Adrenal gland (tissue), 9 donors: ENCODE measurements at regions not wholly inside any gene's neighbourhood (a gene's known extent, or its start where the extent isn't known, plus 50 kb on each side); places are given as distances from the start of the nearest gene placed in this dataset.

Experiments used
- DNase-seq, 7 donors: peaks; one replicate each; pipeline ENCODE4 v3.0.0-alpha.2; 2019 to 2020
- H3K27ac ChIP-seq, 5 donors: fragments of 200-600 bp; sonication (generic) in 4 of 5; 1 replicate in 3 of 5; 2 replicates in 2 of 5; pipeline versions ENCODE4 v1.5.1 to v1.8.0; 2016 to 2020; ENCODE audit warnings: mild to moderate bottlenecking in 1 of 5
- H3K27me3 ChIP-seq: fragments of 200-600 bp; 2 replicates; pipeline ENCODE4 v1.8.0; 2021
- H3K36me3 ChIP-seq, 2 donors: fragments of 200-600 bp; replicated peaks in 1 of 2; 1 replicate in 1 of 2; 2 replicates in 1 of 2; pipeline versions ENCODE4 v1.5.1 to v1.8.0; 2018 to 2022
- H3K4me1 ChIP-seq, 2 donors: fragments of 200-600 bp; replicated peaks in 1 of 2; 1 replicate in 1 of 2; 2 replicates in 1 of 2; pipeline versions ENCODE4 v1.5.1 to v1.8.0; 2018 to 2021
- H3K4me3 ChIP-seq, 4 donors: fragments of 200-600 bp; sonication (generic) in 3 of 4; one replicate each; pipeline ENCODE4 v1.5.1; 2016 to 2018
- H3K9me3 ChIP-seq, 3 donors: fragments of 200-600 bp; sonication (generic) in 1 of 3; replicated peaks in 1 of 3; 1 replicate in 2 of 3; 2 replicates in 1 of 3; pipeline versions ENCODE4 v1.5.1 to v1.8.0; 2016 to 2021
- CTCF ChIP-seq, 6 experiments: fragments of 450-650 bp in 4 of 6; fragments of 200-600 bp in 2 of 6; sonication (generic) in 1 of 6; IDR thresholded peaks; 1 replicate in 5 of 6; 2 replicates in 1 of 6; pipeline versions ENCODE4 v1.5.1 to v1.8.0; 2016 to 2021; ENCODE audit warnings: antibody characterized with exemption in 6 of 6, mild to moderate bottlenecking in 2 of 6, moderate library complexity in 1 of 6
- POLR2A ChIP-seq, 2 donors: fragments of 450-650 bp; IDR thresholded peaks; one replicate each; pipeline ENCODE4 v1.6.1; 2017; ENCODE audit warnings: antibody characterized with exemption in 2 of 2, mild to moderate bottlenecking in 2 of 2, moderate library complexity in 1 of 2
- WGBS, 4 donors: extraction: QIAGEN DNeasy Blood & Tissue Kit in 2 of 4; methylation state at CpG; one replicate each; pipeline versions ENCODE4 v1.1.5 to v1.1.7; 2013 to 2017; 5-methylcytosine and 5-hydroxymethylcytosine counted together
- intact Hi-C, 2 donors: fragments of 100-400 bp; cut with DNase I; formaldehyde crosslinking; loops; one replicate each; pipeline versions ENCODE4 v1.14.1 to v1.15.0; 2022 to 2023
- donor health status: healthy with polysubstance abuse.
- donor health status: Bipolar disorder and iron deficiency.
- donor health status: DM: yes; HTN: yes; CAD: no.
- donor health status: DM: no; HTN: no; CAD: no.
- donor health status: DM: no; HTN: no; CAD: no.

DNA sequence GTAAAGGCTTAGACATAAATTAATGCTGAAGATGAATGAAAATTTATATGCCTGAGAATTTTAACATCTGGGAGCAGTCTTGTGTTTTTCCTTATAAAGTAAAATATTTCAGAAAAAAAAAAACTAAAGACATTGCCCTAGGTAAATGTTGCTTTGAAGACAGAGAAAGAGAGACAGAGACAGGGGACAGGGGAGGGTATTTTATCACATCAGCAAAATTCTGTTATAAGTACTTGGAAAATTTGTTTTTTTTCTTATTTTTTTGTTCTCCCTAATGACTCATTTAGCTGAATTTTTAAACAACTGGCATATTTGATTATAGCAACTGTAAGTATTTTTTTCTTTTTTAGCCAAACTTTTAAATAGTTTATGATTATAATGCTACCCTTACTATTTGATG is 1540.6 kb upstream of the GBE1 start:
- Histone ChIP-seq H3K9me3 (no peaks in the 10 kb centered on the region), H3K27ac (no peak overlapping the region), H3K36me3 (no peaks in the 10 kb centered on the region), H3K27me3 (no peaks in the 10 kb centered on the region), H3K4me1 (no peaks in the 10 kb centered on the region), H3K4me3 (no peak overlapping the region)
- DNase-seq: no peak
- TF ChIP-seq POLR2A (IDR thresholded peaks at IDR 0.05) (no peak), CTCF (IDR thresholded peaks at IDR 0.05) (no peak)
- intact Hi-C loops: no loop called here

DNA sequence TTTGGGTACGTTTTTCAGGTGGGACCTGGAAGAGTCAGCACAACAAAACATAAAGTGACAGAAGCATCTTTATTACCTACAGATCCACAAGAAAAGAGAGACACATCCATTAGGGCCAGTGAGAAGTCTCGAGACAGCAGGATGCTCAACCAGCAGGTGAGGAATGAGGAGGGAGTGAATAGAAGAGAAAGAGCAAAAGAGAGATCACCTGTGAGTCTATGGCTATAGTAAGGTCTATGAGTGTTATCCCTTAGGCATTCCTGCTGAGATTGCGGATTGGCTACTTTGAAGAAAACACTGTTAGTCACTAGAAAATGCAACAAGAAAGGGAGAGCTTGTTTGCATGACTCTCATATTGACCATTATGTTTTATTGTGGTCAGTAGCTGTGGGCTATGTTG is 1556.2 kb upstream of the GBE1 start:
- no peak for TF ChIP-seq POLR2A (IDR thresholded peaks at IDR 0.05)
- TF ChIP-seq CTCF (IDR thresholded peaks at IDR 0.05): no peak
- no peak for DNase-seq
- no peaks in the 10 kb centered on the region for H3K36me3 ChIP-seq
- H3K4me3 ChIP-seq: no peak overlapping the region
- 58 to 70% (median 65%) methylated on average over 3 of the region's 3 CpGs for WGBS, 4 donors
- H3K4me1 ChIP-seq: no peaks in the 10 kb centered on the region
- H3K27me3 ChIP-seq: no peaks in the 10 kb centered on the region
- intact Hi-C loops: no loop called here
- no peak overlapping the region for H3K27ac ChIP-seq
- no peaks in the 10 kb centered on the region for H3K9me3 ChIP-seq

DNA sequence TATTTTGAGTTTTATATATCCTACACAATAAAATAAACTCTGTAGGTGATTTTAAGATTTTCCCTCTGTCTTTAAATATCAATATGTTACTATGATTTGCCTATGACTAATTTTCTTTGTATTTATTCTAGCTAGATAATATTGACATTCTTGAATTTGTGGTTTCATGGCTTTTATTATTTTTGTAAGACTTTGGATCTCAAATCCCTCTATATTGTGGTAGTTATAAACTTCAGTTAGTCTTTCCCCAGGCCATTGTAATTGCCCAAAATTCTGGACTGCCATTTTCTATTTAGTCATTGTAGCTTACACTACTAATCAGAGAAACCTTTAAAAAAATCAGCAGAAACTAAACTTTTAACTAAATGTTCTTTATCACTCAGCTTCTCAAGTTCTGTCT is 1559.3 kb upstream of the GBE1 start:
- intact Hi-C loops: no loop called here

GRCh38 chr3:83321457-83321856 is 1560.0 kb upstream of the GBE1 start:
- 71 to 81% (median 76%) methylated on average over 1 of the region's 1 CpG for WGBS, 4 donors

More for the DNA sequence above, 1559.3 kb upstream of the GBE1 start:
- no peaks in the 10 kb centered on the region for H3K36me3 ChIP-seq
- H3K27ac ChIP-seq: no peak overlapping the region
- H3K4me1 ChIP-seq: no peaks in the 10 kb centered on the region
- TF ChIP-seq CTCF (IDR thresholded peaks at IDR 0.05) (no peak), POLR2A (IDR thresholded peaks at IDR 0.05) (no peak)
- no peak for DNase-seq
- H3K4me3 ChIP-seq: no peak overlapping the region
- H3K9me3 ChIP-seq: no peaks in the 10 kb centered on the region
- H3K27me3 ChIP-seq: no peaks in the 10 kb centered on the region

More at GRCh38 chr3:83321457-83321856, 1560.0 kb upstream of the GBE1 start:
- Histone ChIP-seq H3K4me1 (no peaks in the 10 kb centered on the region), H3K36me3 (no peaks in the 10 kb centered on the region), H3K27ac (no peak overlapping the region), H3K4me3 (no peak overlapping the region), H3K27me3 (no peaks in the 10 kb centered on the region), H3K9me3 (no peaks in the 10 kb centered on the region)
- intact Hi-C loops: no loop called here
- TF ChIP-seq POLR2A (IDR thresholded peaks at IDR 0.05): no peak
- TF ChIP-seq CTCF (IDR thresholded peaks at IDR 0.05): no peak
- no peak for DNase-seq
